Fibroblast of skin of right biceps (primary cell): ENCODE measurements at regions not wholly inside any gene's neighbourhood (a gene's known extent, or its start where the extent isn't known, plus 50 kb on each side); places are given as distances from the start of the nearest gene placed in this dataset.
A peak's percentile ranks its signal among the peaks of the same experiment; 100 is the strongest.

ENCODE experiments used
- DNase-seq: peaks from one replicate; pipeline ENCODE4 v3.0.0-alpha.2; 2013

- no peak for DNase-seq
Observed at GRCh38 chr7:65809259-65809981, 63.5 kb upstream of the VKORC1L1 start.

DNA sequence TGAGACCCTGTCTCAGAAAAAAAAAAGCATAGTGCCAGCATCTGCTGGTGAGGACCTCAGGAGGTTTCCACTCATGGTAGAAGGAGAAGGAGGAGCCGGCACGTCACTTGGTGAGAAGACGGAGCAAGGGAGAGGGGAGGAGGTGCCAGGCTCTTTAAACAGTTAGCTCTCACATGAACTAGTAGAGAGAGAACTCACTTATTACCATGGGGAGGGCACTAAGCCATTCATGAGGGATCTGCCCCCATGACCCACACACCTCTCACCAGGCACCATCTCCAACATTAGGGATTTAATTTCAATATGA, 62.9 kb upstream of the VKORC1L1 start:
- DNase-seq, result no peak

DNA sequence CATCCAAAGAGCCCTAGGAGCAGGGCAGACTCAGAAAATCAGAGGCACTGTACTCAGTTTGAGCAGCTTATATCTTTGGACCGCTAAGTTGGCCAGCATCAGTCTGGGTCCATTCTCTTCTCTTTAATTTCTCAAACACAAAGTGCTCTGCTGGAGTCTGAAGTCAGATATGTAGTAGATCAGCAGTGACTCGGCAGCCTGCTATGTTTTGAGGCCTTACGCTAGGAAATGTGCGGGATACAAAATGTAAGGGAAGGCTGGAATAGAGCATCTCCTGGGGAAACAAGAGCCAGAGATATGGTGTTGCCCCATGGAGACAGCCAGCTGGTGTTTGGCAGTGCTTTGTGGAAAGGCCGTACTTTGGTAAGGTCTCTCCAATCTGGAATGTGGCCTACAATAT, 60.6 kb upstream of the VKORC1L1 start:
- peak; percentile 19 for DNase-seq

DNA sequence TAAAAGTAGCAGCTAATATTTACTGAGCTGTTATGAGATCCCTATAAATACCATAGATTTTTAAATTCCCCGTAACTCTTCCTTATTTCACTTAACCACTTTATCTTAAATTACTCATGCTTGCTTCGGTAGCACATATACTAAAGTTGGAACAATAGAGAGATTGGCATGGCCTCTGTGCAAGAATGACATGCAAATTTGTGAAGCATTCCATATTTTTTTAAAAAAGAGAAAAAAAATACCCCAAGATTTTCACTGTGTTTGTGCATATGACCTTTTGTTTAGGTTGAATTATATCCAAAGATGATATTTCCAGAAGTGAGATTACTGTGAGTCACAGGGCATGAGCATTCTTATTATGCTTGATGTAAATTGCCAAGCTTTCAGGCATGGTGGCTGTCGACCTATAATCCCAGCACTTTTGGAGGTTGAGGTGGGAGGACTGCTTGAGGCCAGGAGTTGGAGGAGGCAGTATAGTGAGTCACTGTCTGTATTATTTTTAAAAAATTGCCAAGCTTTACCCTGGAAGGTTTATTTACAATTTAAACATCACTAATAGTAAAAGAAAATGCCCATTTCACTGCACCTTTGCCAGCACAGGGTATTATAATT, 58.2 kb upstream of the VKORC1L1 start:
- peak; percentile 15 for DNase-seq

- DNase-seq, result no peak
Observed at GRCh38 chr7:65820287-65820950, 52.5 kb upstream of the VKORC1L1 start.
